ENCODE measurements at regions not wholly inside any gene's neighbourhood (a gene's known extent, or its start where the extent isn't known, plus 50 kb on each side); places are given as distances from the start of the nearest gene placed in this dataset.
"Not testable (repeated sequence)": the region's sequence is repeated elsewhere in the genome, so short reads cannot be mapped to it uniquely, and the experiment has no call there.

- WGBS, 5 donors: 59 to 87% (median 79%) methylated on average over 2 of the region's 2 CpGs
- intact Hi-C loops (cut with DNase I; ENCODE audit: low total_unique reads): no loop called here
- peaks cover 0 to 11% (median 3%) of the 10 kb centered on the region in 6 donors for H3K4me1 ChIP-seq
Measured at GRCh38 chr17:28261219-28261618, 57.8 kb upstream of the TMEM97 start.

GRCh38 chr17:28262123-28262745 is 56.8 kb upstream of the TMEM97 start:
- intact Hi-C loops (cut with DNase I; ENCODE audit: low total_unique reads); H3K4me3 ChIP-seq; H3K27me3 ChIP-seq (replicated peaks in 1 of 7); H3K27ac ChIP-seq; H3K36me3 ChIP-seq; DNase-seq: not testable (repeated sequence)
- Histone ChIP-seq H3K9me3 (peaks cover 6 to 51% (median 33%) of the 10 kb centered on the region in 8 donors), H3K4me1 (peaks cover 0 to 11% (median 3%) of the 10 kb centered on the region in 6 donors)
- 89 to 95% (median 92%) methylated on average over 10 of the region's 10 CpGs for WGBS, 5 donors

More at GRCh38 chr17:28261219-28261618, 57.8 kb upstream of the TMEM97 start:
- Histone ChIP-seq H3K4me3 (no peak overlapping the region), H3K27me3 (replicated peaks in 1 of 7) (peaks cover 0 to 16% (median 0%) of the 10 kb centered on the region in 7 donors), H3K9me3 (peaks cover 6 to 42% (median 33%) of the 10 kb centered on the region in 8 donors), H3K27ac (no peak overlapping the region), H3K36me3 (no peaks in the 10 kb centered on the region)
- no peak for TF ChIP-seq POLR2AphosphoS5 (IDR thresholded peaks at IDR 0.05)
- no peak for TF ChIP-seq POLR2A (IDR thresholded peaks at IDR 0.05)
- TF ChIP-seq CTCF (IDR thresholded peaks at IDR 0.05 in 8 of 11, conservative IDR thresholded peaks at IDR 0.05 in 3 of 11): no peak
- DNase-seq: no peak

GRCh38 chr17:28264902-28265548 is 54.0 kb upstream of the TMEM97 start:
- H3K4me3 ChIP-seq; DNase-seq; intact Hi-C loops (cut with DNase I; ENCODE audit: low total_unique reads); H3K27me3 ChIP-seq (replicated peaks in 1 of 7); H3K36me3 ChIP-seq; H3K27ac ChIP-seq; H3K4me1 ChIP-seq: not testable (repeated sequence)
- WGBS, 5 donors: 55 to 80% (median 68%) methylated on average over 5 of the region's 5 CpGs
- peaks cover 6 to 57% (median 33%) of the 10 kb centered on the region in 8 donors for H3K9me3 ChIP-seq

- 88 to 94% (median 92%) methylated on average over 21 of the region's 21 CpGs for WGBS, 5 donors
- H3K27ac ChIP-seq; H3K4me1 ChIP-seq; DNase-seq; intact Hi-C loops (cut with DNase I; ENCODE audit: low total_unique reads); H3K36me3 ChIP-seq; H3K4me3 ChIP-seq: not testable (repeated sequence)
- peaks cover 6 to 54% (median 30%) of the 10 kb centered on the region in 8 donors for H3K9me3 ChIP-seq
- peaks cover 0 to 15% (median 0%) of the 10 kb centered on the region in 7 donors for H3K27me3 ChIP-seq (replicated peaks in 1 of 7)
Measured at GRCh38 chr17:28265856-28266546, 53.0 kb upstream of the TMEM97 start.

- H3K4me1 ChIP-seq; H3K36me3 ChIP-seq; intact Hi-C loops (cut with DNase I; ENCODE audit: low total_unique reads); H3K4me3 ChIP-seq; DNase-seq; H3K27ac ChIP-seq: not testable (repeated sequence)
- H3K27me3 ChIP-seq (replicated peaks in 1 of 7): peaks cover 0 to 16% (median 0%) of the 10 kb centered on the region in 7 donors
- H3K9me3 ChIP-seq: peaks cover 6 to 49% (median 25%) of the 10 kb centered on the region in 8 donors
- 70 to 87% (median 82%) methylated on average over 5 of the region's 5 CpGs for WGBS, 5 donors
Measured at GRCh38 chr17:28266547-28266920, 52.5 kb upstream of the TMEM97 start.

- WGBS, 5 donors: 90 to 97% (median 96%) methylated on average over 31 of the region's 31 CpGs
- intact Hi-C loops (cut with DNase I; ENCODE audit: low total_unique reads); DNase-seq; H3K36me3 ChIP-seq; H3K27ac ChIP-seq; H3K4me1 ChIP-seq; H3K4me3 ChIP-seq: not testable (repeated sequence)
- Histone ChIP-seq H3K9me3 (peaks cover 0 to 43% (median 19%) of the 10 kb centered on the region in 8 donors), H3K27me3 (replicated peaks in 1 of 7) (peaks cover 0 to 22% (median 0%) of the 10 kb centered on the region in 7 donors)
Measured at GRCh38 chr17:28266926-28267719, 51.9 kb upstream of the TMEM97 start.
